ENCODE measurements at regions not wholly inside any gene's neighbourhood (a gene's known extent, or its start where the extent isn't known, plus 50 kb on each side); places are given as distances from the start of the nearest gene placed in this dataset.

DNA sequence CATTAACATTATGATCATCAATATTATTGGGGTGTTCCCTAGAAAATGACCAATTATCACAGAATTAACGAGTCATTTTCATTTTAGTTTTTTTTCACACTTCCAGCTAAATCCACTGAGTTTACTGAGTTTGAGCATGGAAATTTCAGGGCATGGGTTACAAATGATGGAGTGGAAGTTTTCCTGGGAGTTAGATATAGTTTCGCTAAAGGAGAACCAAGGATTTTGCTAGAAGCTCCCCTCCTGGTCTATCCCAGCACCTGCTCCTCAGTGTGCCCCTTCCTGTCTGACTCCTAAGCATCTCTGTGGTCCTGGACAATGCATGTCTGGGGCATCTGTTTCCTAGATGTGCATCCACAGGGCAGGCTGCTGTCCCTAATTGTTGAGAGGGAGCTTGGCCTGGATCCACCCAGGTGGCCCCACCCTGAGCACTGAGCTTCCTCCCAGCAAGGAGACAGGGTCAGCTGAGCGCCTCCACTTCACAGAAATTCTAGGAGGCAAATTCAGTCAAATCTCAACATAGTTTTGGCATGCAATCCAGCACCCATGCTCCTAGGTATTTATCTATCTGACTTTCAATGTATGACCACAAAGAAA, 102.3 kb upstream of the GOLGA6L6 start:
- 36% methylated on average over 2 of the region's 3 CpGs; no CpG with 5 or more reads in 1 of the 2 experiments for WGBS, 2 experiments (ENCODE audit: extremely low coverage in 2 of 2, insufficient read length in 1 of 2)
- no peak overlapping the region for H4K91ac ChIP-seq (ENCODE audit: insufficient read depth, low read depth, low read length)
- H3K4me3 ChIP-seq (ENCODE audit: insufficient read depth, low read depth, low read length): no peak overlapping the region
- H2AK5ac ChIP-seq (ENCODE audit: low read depth, low read length): no peak overlapping the region
- no peaks in the 10 kb centered on the region for H3K4me1 ChIP-seq (ENCODE audit: control insufficient read depth, insufficient read depth, low read length)
- no peak overlapping the region for H2AFZ ChIP-seq (replicated peaks; ENCODE audit: low read length, poor library complexity)
- no peak for TF ChIP-seq POLR2A (IDR thresholded peaks at IDR 0.05; ENCODE audit: low read depth, low read length)
- no peak for TF ChIP-seq RCOR1 (IDR thresholded peaks at IDR 0.05; ENCODE audit: insufficient replicate concordance, low read length)
- no peak for TF ChIP-seq RFX5 (IDR thresholded peaks at IDR 0.05; ENCODE audit: low read depth, low read length)
- no peak for TF ChIP-seq SMC3 (IDR thresholded peaks at IDR 0.05; ENCODE audit: low read depth, low read length)
- no peak for TF ChIP-seq CTCF (conservative IDR thresholded peaks at IDR 0.05; ENCODE audit: low read depth, low read length)
- no peak for TF ChIP-seq CEBPB (IDR thresholded peaks at IDR 0.05; ENCODE audit: low read depth, low read length)
- TF ChIP-seq, protein P1, sequence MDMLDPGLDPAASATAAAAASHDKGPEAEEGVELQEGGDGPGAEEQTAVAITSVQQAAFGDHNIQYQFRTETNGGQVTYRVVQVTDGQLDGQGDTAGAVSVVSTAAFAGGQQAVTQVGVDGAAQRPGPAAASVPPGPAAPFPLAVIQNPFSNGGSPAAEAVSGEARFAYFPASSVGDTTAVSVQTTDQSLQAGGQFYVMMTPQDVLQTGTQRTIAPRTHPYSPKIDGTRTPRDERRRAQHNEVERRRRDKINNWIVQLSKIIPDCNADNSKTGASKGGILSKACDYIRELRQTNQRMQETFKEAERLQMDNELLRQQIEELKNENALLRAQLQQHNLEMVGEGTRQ (IDR thresholded peaks at IDR 0.05; ENCODE audit: low read depth, low read length): no peak
- no peak for TF ChIP-seq MAZ (IDR thresholded peaks at IDR 0.05; ENCODE audit: borderline replicate concordance, low read depth, low read length)
- no peak for TF ChIP-seq BHLHE40 (IDR thresholded peaks at IDR 0.05; ENCODE audit: low read depth, low read length)
- no peak for TF ChIP-seq RAD21 (IDR thresholded peaks at IDR 0.05; ENCODE audit: low read length)
- TF ChIP-seq MAFK (IDR thresholded peaks at IDR 0.05; ENCODE audit: low read depth, low read length): no peak
- TF ChIP-seq NFE2L2 (IDR thresholded peaks at IDR 0.05; ENCODE audit: low read depth, low read length): no peak
- TF ChIP-seq ELK1 (IDR thresholded peaks at IDR 0.05; ENCODE audit: borderline replicate concordance, low read depth, low read length): no peak
- TF ChIP-seq FOS (IDR thresholded peaks at IDR 0.05; ENCODE audit: low read depth, low read length): no peak
- TF ChIP-seq CHD1 (IDR thresholded peaks at IDR 0.05; ENCODE audit: low read depth, low read length): no peak
- no peak for TF ChIP-seq MXI1 (IDR thresholded peaks at IDR 0.05; ENCODE audit: borderline replicate concordance, low read depth, low read length)
- no peak overlapping the region for H3K4ac ChIP-seq (ENCODE audit: low read depth, low read length)
- H2AK9ac ChIP-seq (replicated peaks; ENCODE audit: low read depth, low read length, poor library complexity): no peak overlapping the region
- no peak overlapping the region for H2BK20ac ChIP-seq (ENCODE audit: low read depth, low read length)
- H3K27me3 ChIP-seq (ENCODE audit: control insufficient read depth, insufficient read depth, low read length): no peaks in the 10 kb centered on the region
- POLR2A ChIA-PET (ENCODE audit: unreplicated experiment): no interaction called here
- in situ Hi-C loops (cut with MboI; ENCODE audit: low sequenced_read_pairs): no loop called here
- H3K9me1 ChIP-seq (ENCODE audit: insufficient read depth, low read length): no peaks in the 10 kb centered on the region
- no peak overlapping the region for H3K56ac ChIP-seq (ENCODE audit: extremely low read depth, insufficient read depth, low read length)
- intact Hi-C loops (cut with micrococcal nuclease): no loop called here
- no peaks in the 10 kb centered on the region for H4K20me1 ChIP-seq (ENCODE audit: insufficient read depth, low read length)
- H3K79me1 ChIP-seq (ENCODE audit: low read depth in 1 of 2, low read length in 2 of 2): no peaks in the 10 kb centered on the region
- H2BK120ac ChIP-seq (ENCODE audit: low read depth, low read length): no peak overlapping the region
- H3K27ac ChIP-seq (ENCODE audit: insufficient read depth, low read length): no peak overlapping the region
- ATAC-seq (ENCODE audit: low read depth): no peak
- H2BK5ac ChIP-seq (ENCODE audit: low read depth, low read length, poor library complexity, severe bottlenecking): no peak overlapping the region
- H2BK15ac ChIP-seq (ENCODE audit: low read depth, low read length): no peak overlapping the region
- no peak overlapping the region for H4K5ac ChIP-seq (ENCODE audit: low read depth, low read length)
- CTCF ChIA-PET: no interaction called here
- H3K23ac ChIP-seq (ENCODE audit: low read depth, low read length): no peak overlapping the region
- H4K8ac ChIP-seq (ENCODE audit: low read depth in 2 of 2, low read length in 2 of 2): no peak overlapping the region
- peaks cover 23% of the 10 kb centered on the region for H3K9me3 ChIP-seq (ENCODE audit: control insufficient read depth, insufficient read depth, low read length)
- no peak for DNase-seq
- dilution Hi-C loops (cut with HindIII; ENCODE audit: low sequenced_read_pairs, unreplicated experiment): no loop called here
- H3K18ac ChIP-seq (ENCODE audit: low read depth, low read length): no peak overlapping the region
- H3K36me3 ChIP-seq (ENCODE audit: control insufficient read depth, insufficient read depth, low read length): no peaks in the 10 kb centered on the region
- no TSS peak for BruUV-seq (replicated peaks)
- H3K14ac ChIP-seq (replicated peaks; ENCODE audit: low read depth, low read length): no peak overlapping the region
- H3K4me2 ChIP-seq (ENCODE audit: low read depth, low read length): no peak overlapping the region
- no peak overlapping the region for H3K9ac ChIP-seq (ENCODE audit: low read depth, low read length)
